ENCODE measurements at regions not wholly inside any gene's neighbourhood (a gene's known extent, or its start where the extent isn't known, plus 50 kb on each side); places are given as distances from the start of the nearest gene placed in this dataset.

DNA sequence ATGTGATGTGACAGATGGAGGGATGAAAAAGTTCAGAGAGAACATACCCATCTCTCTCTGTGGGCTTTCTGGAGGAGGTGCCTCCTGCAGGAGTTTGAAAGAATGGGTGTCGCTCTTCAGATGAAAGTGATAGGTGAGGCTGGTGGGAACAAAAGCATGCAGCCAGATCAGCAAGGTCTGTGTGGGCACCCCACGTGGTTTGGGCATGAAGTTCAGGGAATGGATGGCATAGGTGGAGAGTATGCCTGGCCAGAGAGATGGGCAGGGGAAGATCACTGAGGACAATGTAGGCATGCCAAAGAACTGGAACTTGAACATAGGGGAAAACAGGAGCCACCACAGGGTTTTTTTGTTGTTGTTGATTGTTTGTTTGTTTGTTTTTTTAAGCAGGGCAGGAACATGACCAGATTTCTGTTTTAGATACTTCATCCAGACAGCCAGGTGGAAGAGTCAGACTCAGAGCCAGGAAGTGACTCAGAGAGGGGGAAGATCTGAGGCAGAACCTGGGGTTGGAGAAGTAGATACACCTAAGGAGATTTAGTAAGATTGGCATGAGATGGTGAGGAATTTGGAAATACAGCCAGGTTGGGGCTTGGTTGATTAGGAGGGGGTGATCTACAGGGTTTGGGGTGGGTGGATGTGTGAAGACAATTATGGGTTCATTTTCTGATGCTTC, 64.8 kb upstream of the CLSTN2 start:
- intact Hi-C loops (cut with micrococcal nuclease): no loop called here

DNA sequence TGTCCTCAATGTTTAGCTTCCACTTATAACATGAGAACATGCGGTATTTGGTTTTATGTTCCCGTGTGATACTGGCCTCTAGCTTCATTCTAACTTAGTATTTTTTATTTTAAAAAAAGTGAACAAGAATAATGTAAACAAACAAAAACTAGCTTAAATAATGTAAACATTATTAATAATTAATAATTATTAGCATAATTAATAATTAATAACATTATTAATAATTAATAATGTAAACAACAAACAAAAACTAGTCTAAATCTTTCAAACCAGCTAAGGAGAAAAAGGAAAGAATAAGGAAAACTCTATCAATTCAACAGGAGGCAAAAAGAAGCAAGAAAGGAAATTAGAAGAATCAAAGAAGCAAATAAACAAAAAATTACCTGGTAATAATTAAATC, 66.2 kb upstream of the CLSTN2 start:
- intact Hi-C loops (cut with micrococcal nuclease): no loop called here

DNA sequence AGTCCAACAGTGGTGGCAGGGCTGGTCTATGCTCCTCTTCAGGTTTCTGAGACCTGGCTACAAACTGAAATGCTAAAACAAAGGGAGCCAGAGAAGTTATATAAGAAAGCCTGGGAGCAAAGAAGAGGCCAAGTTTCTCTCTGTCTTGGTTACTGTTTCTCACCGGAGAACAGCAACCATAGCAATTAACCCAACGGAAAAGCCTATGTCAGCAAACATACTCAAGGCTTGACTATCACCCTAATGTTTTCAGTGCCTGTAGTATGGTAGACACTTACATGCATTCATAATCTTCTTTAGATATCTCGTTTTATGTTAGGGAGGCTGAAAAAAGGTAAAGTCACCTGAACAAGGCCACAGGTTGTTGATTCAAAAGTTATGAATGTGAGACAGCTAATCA, 86.3 kb upstream of the CLSTN2 start:
- intact Hi-C loops (cut with micrococcal nuclease): no loop called here

DNA sequence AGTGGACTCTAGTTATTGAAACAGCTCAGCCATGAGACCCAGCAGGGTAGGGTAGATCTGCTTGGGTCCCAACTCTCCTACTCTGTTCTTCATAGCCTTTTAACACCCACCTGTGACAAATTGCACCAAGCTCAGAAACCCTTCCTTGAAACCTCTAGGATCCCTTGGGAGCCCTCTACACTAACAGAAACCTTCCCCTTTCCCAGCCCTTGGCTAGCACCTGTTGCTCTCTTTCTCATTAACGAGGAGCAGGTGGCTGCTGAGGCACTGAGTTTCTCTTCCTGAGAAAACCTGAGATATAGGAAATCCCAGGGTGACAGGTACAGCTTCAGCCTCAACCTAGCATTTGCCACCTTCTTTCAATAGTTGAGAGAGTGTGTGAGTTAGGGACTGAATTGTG, 88.3 kb upstream of the CLSTN2 start:
- intact Hi-C loops (cut with micrococcal nuclease): no loop called here

DNA sequence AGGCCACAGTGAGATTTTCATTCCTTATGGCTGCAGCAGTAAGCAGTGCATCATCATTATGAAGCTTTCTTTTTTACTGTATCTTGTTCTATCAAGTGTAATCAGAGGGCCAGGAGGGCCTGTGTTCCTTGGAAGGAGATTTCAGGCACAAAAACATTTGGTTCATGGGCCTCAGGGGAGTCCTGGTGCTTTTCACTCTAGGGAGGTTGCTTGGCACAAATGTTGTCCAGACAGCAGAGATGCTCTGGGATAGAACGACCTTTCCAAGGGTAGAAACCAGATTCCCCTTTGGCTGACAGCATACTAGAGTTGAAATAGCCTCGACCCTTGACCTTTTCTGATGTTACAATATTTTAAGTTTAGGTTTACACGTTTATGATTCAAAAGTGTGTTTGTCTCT, 95.3 kb upstream of the CLSTN2 start:
- intact Hi-C loops (cut with micrococcal nuclease): no loop called here

DNA sequence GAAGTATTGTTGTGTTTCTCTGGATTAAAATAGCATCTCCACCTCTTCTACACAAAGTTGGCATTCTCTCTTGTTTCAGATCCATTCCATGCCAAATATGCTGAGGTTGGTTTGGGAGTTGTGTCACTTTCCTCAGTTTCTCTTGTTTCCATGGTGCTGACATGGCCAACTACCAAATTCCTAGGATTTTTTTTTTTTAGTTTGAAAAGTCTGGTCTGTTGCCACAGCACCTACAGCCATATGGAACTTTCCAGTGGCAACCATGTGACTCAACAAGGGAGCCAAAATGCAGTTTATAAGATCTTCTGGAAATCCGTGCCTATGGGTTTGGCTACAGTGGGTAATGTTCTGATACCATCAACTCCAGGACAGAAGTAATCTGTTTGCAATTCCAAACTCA, 96.0 kb upstream of the CLSTN2 start:
- intact Hi-C loops (cut with micrococcal nuclease): no loop called here

DNA sequence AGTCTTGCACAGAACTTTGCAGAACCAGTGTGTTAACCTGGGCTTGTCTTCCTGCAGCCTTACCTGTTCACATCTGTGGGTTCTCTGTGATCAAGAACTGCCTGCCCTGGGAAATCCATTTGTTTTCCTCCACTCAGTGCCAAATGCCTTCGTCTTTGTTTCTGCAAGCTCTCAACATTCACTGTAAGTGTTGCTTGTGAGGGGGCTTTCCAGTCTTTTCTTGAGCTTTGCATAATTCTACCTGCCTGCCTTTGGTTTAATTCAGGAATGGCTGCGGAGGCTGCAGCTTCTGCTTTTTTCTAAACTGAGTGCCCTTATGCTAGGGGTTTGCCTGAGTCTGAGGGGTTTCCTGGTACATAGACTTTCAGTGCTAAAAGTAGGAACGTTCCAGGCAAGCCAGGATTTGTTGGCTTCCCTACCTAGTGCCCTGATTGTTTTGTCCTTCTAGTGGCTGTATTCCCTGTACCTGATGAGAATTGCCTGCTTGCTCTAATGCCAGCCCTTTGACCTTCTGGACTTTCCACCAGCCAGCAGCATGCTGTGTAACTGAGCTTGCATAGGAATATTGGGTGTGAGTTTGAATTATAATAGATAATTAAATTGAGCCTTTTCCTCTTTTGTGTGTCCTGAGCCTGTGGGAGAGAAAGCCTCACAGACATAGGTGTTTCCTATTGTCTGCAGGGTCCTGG, 96.6 kb upstream of the CLSTN2 start:
- intact Hi-C loops (cut with micrococcal nuclease): no loop called here

DNA sequence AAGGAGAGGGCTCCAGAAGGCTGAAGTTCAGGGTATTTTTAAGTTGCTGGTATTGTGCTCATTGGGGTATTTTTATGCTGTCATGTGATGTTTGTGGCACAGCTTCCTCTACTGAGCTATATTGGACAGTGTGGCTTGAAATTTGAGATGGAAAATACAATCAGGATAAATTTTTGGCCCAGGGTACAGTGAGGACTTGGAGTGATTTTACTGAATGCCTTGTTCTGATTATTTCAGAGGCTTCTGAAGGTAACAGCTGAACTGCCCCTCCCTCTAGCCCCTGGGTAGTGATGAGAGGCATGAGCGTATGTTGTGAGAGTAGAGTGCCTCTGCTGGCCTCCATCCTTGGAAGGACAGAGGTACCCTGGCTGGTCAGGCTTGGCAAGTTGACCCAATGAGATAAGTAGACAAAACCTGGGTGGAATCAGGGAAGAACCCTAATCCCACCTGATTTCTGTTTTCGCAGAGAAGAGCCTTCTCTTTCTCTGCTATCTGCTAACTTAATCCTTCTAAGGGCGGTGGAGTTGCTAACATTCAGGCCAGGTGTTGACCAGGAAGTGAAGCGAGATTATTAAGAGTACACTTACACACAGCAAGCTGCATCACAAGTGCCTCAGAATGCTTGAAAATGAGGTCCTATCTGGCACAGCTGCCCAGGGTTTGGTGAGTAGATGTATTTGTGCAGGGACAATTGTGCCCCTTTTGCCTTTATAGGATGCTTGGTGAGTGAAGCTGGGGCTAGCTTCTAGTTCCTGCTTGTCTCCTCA, 98.1 kb upstream of the CLSTN2 start:
- intact Hi-C loops (cut with micrococcal nuclease): no loop called here

DNA sequence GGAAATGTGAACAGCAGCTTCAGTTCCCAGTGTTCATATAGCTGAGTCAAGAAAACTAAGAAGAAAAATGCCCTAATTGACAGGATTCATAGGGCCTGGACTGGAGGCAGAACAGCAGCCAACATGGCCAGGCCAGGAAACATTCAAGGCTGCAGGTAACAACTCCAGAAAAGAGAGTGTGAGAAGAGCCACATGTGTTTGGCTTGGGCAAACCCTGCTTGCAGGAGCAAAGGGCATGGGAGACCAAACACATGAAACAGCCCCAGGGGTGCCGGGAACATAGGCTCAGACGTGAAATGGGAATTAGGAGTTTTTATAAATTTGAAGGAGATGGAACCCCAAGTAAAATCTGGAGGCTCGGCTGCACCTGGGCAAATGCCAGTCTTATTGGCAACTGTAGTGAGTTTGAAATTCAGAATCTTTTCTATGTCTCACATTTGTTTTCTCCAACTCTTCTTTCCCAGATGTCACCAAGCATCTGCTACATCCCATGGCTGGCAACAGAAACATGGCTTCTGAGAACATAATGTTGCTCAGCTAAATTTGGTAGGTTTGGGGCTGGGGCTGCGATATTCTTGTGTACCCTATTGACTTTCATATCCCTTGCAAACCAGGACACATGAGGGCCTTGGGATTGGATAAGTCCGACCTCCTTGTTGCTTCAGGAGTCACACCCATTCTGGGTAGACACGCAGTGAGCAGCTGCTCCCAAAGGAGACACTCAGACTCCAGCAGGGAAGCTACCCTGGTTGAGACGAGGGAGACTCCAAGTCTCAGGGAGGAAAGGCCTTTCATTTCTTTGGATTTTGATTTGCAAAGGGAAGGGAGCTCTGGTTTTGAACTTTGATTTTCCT, 98.9 kb upstream of the CLSTN2 start:
- intact Hi-C loops (cut with micrococcal nuclease): no loop called here

DNA sequence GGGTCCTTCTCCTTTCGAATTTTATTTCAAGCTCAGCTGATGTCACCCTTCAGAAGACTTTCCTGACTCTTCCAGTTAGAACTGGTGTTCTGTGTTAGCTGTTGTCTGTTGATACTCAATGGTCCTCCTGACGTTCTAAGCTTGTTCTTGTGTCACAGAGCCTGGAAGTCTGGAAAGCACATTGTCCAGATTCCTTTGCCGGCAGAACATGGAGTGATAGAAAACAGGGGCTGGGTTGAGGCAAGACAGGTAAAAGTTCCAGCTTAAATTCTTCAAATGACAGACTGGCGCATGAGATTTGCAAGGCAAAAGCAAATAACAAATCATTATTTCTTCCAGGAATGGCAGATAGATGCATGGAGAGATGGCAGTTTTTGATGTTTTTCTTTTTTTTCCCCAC, 102.0 kb upstream of the CLSTN2 start:
- intact Hi-C loops (cut with micrococcal nuclease): no loop called here

DNA sequence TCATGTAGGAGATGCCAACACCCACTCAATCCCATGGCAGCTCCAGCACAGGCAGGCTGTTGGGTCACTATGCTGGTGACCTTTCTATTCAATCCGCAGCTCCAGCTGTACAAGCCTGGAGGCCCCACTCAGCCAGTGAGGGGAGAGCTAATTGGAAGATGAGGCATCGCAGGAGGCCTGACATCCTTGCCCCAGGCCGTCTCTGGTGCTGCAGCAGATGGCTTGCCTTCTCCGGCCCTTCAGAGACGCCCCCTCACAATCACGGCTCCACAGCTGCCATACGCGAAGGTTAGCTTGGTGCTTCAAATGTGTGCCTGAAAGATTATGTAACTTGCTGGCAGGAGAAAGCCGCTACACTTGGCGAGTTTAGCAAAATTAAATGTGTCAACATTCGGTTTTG, 104.2 kb upstream of the CLSTN2 start:
- intact Hi-C loops (cut with micrococcal nuclease): no loop called here

DNA sequence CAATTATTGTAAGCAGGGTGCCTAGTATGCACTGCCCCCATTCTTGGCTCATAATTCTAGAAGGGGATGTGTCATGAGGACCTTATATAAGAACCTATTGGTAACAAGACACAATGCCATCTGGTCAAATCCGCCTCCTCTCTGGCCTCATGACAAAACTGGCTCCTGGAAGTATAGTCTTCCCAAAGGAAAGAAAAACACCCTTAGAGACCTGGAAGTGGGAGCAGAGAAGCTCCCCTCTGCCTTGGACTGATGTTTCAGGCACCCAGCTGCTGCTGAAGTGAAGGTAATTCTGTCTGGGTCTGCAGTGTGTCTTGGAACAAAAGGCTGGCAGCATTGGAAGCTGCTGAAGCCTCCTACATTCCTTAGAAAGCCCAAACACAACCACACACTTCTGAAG, 107.2 kb upstream of the CLSTN2 start:
- intact Hi-C loops (cut with micrococcal nuclease): no loop called here

DNA sequence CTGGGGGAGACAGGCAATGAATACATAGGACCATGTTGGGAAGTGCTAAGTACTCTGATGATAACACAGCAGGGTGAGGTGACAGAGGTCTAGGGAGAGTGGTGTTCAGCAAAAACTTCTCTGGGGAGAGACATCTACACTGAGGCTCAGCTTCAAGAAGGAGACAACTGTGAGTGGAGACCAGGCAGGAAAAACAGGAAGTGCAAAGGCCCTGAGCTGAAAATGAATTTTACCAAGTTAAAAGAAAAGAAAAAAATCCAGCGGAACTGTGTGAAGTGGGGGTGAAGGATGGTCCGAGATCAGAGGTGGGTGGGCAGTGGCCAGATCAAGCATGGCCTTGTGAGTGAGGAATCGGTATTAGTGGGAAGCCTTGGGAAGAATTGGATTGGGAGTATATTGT, 110.1 kb upstream of the CLSTN2 start:
- intact Hi-C loops (cut with micrococcal nuclease): no loop called here

DNA sequence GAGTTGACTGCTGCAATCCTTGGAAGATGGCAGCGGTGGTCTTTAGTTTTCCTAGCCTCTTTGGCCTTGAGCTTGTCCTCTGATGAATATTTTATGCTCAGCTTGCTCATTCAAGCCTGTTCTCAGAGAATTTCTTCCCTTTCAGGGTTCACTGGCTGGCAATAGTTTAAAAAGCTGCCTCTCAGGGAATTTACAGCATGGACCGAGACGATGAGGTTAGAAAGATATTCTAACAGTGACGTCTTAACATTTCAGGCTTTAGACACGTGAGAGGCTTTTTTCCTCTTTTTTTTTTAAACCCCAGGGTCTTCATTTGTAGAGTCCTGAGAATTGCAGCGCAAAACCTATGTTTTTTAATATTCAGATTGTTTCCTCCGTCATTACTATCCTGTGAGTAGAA, 120.3 kb upstream of the CLSTN2 start:
- intact Hi-C loops (cut with micrococcal nuclease): no loop called here

DNA sequence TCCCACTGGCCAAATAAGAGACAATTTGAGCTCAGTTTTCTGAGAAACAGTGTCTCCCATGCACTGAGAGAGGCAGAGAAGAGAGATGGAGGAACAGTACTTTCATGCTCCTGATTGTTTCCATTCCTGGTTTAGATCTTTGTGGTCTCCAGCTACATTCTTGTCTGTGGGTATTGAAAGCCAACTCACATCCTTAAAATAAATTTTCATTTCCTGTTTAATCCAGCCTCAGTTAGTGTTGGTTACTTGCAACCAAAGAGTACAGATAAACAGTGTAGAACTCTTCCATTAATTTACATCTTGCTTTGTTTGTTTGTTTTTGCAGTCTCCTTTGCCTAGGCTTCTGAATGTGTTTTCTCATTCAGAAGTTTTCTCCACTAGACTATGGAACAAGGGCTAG, 123.7 kb upstream of the CLSTN2 start:
- intact Hi-C loops (cut with micrococcal nuclease): no loop called here

DNA sequence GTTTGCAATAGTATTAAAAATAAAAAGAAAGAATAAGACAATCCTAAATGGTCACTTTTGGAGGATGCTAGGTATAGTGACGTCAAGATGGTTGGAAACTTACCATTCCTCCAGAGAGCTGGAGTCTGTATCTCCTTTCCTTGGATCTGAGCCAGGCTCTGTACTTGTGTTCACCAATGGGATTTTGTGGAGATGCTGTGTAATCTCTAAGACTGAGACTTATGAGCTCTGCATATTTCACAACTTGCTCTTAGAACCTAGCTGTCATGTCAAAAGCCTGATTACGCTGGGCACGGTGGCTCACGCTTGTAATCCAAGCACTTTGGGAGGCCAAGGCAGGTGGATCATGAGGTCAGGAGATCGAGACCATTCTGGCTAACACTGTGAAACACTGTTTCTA, 126.8 kb upstream of the CLSTN2 start:
- intact Hi-C loops (cut with micrococcal nuclease): no loop called here

DNA sequence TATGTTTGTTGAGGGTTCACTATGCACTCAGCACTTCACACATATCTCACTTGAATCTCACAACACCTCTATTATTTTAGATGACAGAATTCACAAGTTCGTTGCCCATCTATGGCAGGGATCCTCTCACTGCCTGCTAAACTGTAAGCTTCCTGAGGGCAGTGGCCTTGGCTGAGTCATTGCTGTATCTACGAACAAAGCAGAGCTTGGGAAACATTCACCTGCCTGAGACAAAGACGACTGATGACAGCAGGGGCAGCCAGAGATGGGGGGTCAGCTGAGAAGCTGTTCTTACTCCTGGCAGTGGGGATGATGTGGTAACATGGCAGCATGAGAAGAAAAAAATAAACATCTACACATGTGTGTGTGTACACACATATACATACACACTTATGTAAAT, 125.5 kb upstream of the NMNAT3 start:
- intact Hi-C loops (cut with micrococcal nuclease): no loop called here

DNA sequence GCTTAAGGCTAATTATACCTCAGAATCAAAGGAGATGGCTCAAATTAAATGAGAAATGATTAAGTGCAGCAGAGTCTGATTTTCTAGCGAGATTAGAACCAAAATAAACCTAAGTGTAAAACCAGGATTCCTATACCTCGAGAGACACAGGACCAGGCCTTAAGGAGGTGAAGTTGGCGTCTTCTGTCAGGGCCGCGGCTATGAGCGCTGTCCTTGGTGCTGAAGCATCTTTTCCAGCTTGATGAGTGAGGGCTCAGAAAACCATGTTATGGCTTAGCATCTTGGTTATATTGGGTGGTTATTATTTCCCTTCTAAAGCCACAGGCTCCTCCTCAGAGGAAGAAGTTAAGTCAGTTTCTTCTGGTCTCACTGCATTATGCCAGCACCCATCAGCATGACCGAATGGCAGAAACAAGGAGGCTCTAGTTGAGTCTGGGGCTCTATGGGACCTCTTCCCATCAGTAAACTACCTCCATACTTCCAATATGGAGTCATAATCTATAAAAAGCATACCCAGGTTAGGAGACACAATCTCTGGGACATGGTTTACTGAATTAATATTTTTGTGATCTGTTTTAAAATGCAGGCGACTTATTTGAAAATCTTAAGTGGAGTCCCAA, 120.1 kb upstream of the NMNAT3 start:
- intact Hi-C loops (cut with micrococcal nuclease): no loop called here

DNA sequence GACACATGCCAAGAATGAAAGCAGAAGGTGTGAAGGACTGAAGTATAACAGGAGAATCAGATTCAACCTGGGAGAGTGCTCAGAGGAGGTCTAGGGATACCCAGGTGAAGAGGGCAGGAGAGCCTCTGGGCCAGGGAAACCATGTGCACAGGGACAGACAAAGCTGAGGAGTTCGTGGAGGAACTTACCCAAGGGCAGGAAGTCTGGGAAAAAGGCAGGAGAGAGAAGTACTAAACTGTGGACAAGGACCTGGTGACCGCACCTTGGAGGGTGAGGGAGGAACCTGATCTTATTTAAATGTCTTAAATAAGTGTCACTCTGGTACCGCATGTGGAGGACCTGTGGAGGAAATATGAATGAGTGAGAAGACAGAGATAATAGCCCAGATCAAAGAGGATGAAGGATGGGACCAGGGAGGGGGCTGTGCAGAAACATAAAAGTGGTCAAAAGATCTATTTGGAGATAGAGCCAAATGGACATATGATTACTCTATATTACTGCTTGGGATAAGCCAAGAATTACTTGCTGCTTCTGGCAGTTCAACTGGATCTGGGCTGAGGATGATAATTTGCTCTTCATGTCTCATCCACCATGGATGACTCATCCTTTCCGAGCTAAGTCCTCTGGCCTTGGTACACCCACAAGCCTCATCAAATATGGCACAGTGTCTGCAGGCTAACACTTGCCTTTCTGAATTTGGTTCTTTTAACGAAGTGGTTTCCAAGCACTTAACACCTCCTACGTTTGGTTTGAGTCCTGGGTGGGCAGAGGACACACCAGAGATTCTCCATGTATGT, 116.9 kb upstream of the NMNAT3 start:
- intact Hi-C loops (cut with micrococcal nuclease): no loop called here

DNA sequence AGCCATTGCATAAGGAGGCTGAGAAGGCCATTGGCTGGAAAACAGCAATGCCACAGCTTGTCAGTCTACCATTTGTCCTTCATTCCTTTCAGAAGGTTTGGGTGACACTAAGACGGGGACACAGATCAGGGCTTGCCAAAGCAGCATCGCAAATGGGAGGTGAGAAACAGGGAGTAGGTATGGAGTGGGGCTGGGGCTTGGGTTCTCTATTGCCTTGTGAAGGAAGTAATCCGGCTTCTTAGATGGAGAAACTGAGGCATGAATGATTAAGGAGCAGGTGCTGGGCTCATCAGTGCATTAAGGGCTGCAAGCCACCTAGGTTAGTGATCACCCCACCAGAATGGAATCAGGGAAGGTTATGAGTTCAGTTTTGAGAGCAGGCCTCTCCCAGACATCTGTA, 115.6 kb upstream of the NMNAT3 start:
- intact Hi-C loops (cut with micrococcal nuclease): no loop called here

DNA sequence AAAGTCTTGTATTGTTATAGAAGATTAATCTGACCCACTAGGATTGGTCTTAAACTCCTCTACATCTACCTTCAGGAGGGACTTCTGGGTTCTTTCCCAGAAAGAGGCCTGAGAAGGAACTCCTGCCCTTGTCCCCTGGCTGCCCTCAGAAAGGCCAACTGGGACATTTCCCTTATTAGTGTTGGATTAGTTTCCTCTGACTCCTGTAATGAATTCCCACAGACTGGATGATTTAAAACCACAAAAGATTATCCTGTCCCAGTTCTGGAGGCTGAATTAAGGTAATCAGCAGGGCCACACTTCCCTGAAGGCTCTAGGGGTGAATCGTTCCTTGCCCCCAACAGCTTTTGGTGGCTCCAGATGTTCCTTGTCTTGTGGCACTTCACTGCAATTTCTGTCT, 102.8 kb upstream of the NMNAT3 start:
- intact Hi-C loops (cut with micrococcal nuclease): no loop called here

All from T-helper 1 cell treated with Interleukin-12 subunit alpha and Interleukin-12 subunit beta and Interleukin-4 antibody, amounts not matched to agents 30 ng/mL and 1 ng/mL, for 36 hours (primary cell).